B cell (primary cell): ENCODE measurements at regions not wholly inside any gene's neighbourhood (a gene's known extent, or its start where the extent isn't known, plus 50 kb on each side); places are given as distances from the start of the nearest gene placed in this dataset.

ENCODE experiments used
- ATAC-seq: fragments of 200-7000 bp; cut with Tn5 transposase; one replicate; pipeline ENCODE4 v1.10.0; 2021; ENCODE audit warnings: low read depth, mild to moderate bottlenecking, moderate number of reproducible peaks, moderate library complexity
- CTCF ChIA-PET: fragments of 350-600 bp; sonication (Branson Sonifier 250); formaldehyde crosslinking; loops from one replicate; lab custom pipeline; 2021; ENCODE audit warnings: antibody characterized with exemption, inconsistent platforms; lab: Charles Lee
- POLR2A ChIA-PET: fragments of 350-600 bp; sonication (Branson Sonifier 250); formaldehyde crosslinking; loops from one replicate; lab custom pipeline; 2021; ENCODE audit warnings: antibody characterized with exemption; lab: Charles Lee
- DNase-seq: peaks from one replicate; pipeline ENCODE4 v3.0.0; 2013
- H2AFZ ChIP-seq: 2 replicates; pipeline ENCODE4 v1.6.1; 2012; ENCODE audit warnings: mild to moderate bottlenecking, low read depth, low read length; ENCODE audit not compliant: insufficient read depth, poor library complexity, severe bottlenecking
- H3K27ac ChIP-seq, 2 donors: 1 replicate in 1 of 2; 2 replicates in 1 of 2; pipeline ENCODE4 v1.5.1; 2012 to 2013; ENCODE audit warnings: low read length in 2 of 2, mild to moderate bottlenecking in 2 of 2, moderate library complexity in 1 of 2
- H3K27me3 ChIP-seq, 4 experiments: fragments of 200-600 bp in 1 of 4; sonication (generic) in 1 of 4; replicated peaks in 1 of 4; 1 replicate in 2 of 4; 2 replicates in 2 of 4; pipeline versions ENCODE4 v1.6.1 to v1.7.0; 2013 to 2016; ENCODE audit warnings: low read length in 3 of 4, mild to moderate bottlenecking in 2 of 4, mixed read lengths in 1 of 4, moderate library complexity in 1 of 4; ENCODE audit not compliant: insufficient read depth in 4 of 4, control insufficient read depth in 3 of 4; ENCODE audit errors: control extremely low read depth in 1 of 4
- H3K36me3 ChIP-seq, 2 experiments: replicated peaks in 1 of 2; 1 replicate in 1 of 2; 2 replicates in 1 of 2; pipeline versions ENCODE4 v1.6.1 to v1.7.1; 2013; ENCODE audit warnings: low read length in 1 of 2; ENCODE audit not compliant: insufficient read depth in 2 of 2, control insufficient read depth in 1 of 2; ENCODE audit errors: control extremely low read depth in 1 of 2, extremely low read depth in 1 of 2
- H3K4me1 ChIP-seq, 2 donors: fragments of 200-600 bp in 1 of 2; sonication (generic) in 1 of 2; 1 replicate in 1 of 2; 2 replicates in 1 of 2; pipeline versions ENCODE4 v1.5.1 to v1.6.1; 2013 to 2017; ENCODE audit warnings: low read length in 2 of 2; ENCODE audit not compliant: control insufficient read depth in 2 of 2, insufficient read depth in 2 of 2
- H3K4me2 ChIP-seq: replicated peaks from 2 replicates; pipeline ENCODE3; 2012; ENCODE audit warnings: mild to moderate bottlenecking, low read depth, low read length; ENCODE audit not compliant: poor library complexity, severe bottlenecking
- H3K4me3 ChIP-seq, 5 experiments: fragments of 200-600 bp in 1 of 5; sonication (generic) in 1 of 5; 1 replicate in 3 of 5; 2 replicates in 2 of 5; pipeline versions ENCODE4 v1.5.1 to v1.7.0; 2011 to 2016; ENCODE audit warnings: low read length in 4 of 5, mild to moderate bottlenecking in 4 of 5, low read depth in 2 of 5, control low read depth in 1 of 5, moderate library complexity in 1 of 5; ENCODE audit not compliant: insufficient read depth in 1 of 5; ENCODE audit errors: control extremely low read depth in 1 of 5, extremely low read depth in 1 of 5
- H3K79me2 ChIP-seq: fragments of 200-600 bp; sonication (generic); one replicate; pipeline ENCODE4 v1.6.0; 2016; ENCODE audit warnings: low read length; ENCODE audit not compliant: control insufficient read depth, insufficient read depth
- H3K9ac ChIP-seq: fragments of 200-600 bp; sonication (generic); 2 replicates; pipeline ENCODE4 v1.6.1; 2017; ENCODE audit warnings: mild to moderate bottlenecking, low read length, moderate library complexity
- H3K9me3 ChIP-seq, 3 donors: one replicate each; pipeline versions ENCODE4 v1.6.1 to v1.7.1; 2013; ENCODE audit warnings: low read length in 2 of 3; ENCODE audit not compliant: control insufficient read depth in 2 of 3, insufficient read depth in 1 of 3; ENCODE audit errors: control extremely low read depth in 1 of 3
- H4K20me1 ChIP-seq: 2 replicates; pipeline ENCODE4 v1.6.0; 2012; ENCODE audit warnings: mild to moderate bottlenecking, low read length; ENCODE audit not compliant: insufficient read depth, control insufficient read depth, poor library complexity, severe bottlenecking
- H3K27ac Mint-ChIP-seq: one replicate; pipeline ENCODE4 v1.8.0; 2021; ENCODE audit warnings: mixed read lengths
- H3K27me3 Mint-ChIP-seq: one replicate; pipeline ENCODE4 v1.8.0; 2021; ENCODE audit warnings: mixed read lengths
- H3K4me1 Mint-ChIP-seq: one replicate; pipeline ENCODE4 v1.8.0; 2021; ENCODE audit warnings: mixed read lengths
- H3K4me3 Mint-ChIP-seq: one replicate; pipeline ENCODE4 v1.8.0; 2021; ENCODE audit warnings: mixed read lengths
- H3K9me3 Mint-ChIP-seq: one replicate; pipeline ENCODE4 v1.8.0; 2022; ENCODE audit warnings: mixed read lengths; ENCODE audit not compliant: insufficient read depth
- CTCF ChIP-seq: fragments of 200-600 bp; IDR thresholded peaks from one replicate; pipeline ENCODE4 v1.8.0; 2022; ENCODE audit warnings: antibody characterized with exemption, mild to moderate bottlenecking
- EZH2 ChIP-seq: IDR thresholded peaks from 2 replicates; pipeline ENCODE4 v1.6.1; 2012; ENCODE audit warnings: borderline replicate concordance, low read depth, mild to moderate bottlenecking, moderate library complexity, low read length; ENCODE audit not compliant: insufficient read depth, poor library complexity, severe bottlenecking
- WGBS: methylation state at CpG from one replicate; pipeline ENCODE4 v1.1.5; 2013; ENCODE audit warnings: missing lambda C conversion rate; ENCODE audit not compliant: insufficient coverage; 5-methylcytosine and 5-hydroxymethylcytosine counted together
- intact Hi-C: fragments of 100-400 bp; cut with micrococcal nuclease; formaldehyde crosslinking; loops from one replicate; pipeline ENCODE4 v1.10.0; 2022

- no peak for ATAC-seq
- H3K27ac ChIP-seq = no peak overlapping the region
- H3K79me2 ChIP-seq = no peaks in the 10 kb centered on the region
- H3K4me1 ChIP-seq = no peaks in the 10 kb centered on the region
- H3K4me3 ChIP-seq = no peak overlapping the region
- CTCF ChIA-PET = no interaction called here
- Mint-ChIP-seq H3K27me3 (no peaks in the 10 kb centered on the region), H3K27ac (no peak overlapping the region), H3K4me1 (no peaks in the 10 kb centered on the region), H3K4me3 (no peak overlapping the region), H3K9me3 (no peaks in the 10 kb centered on the region)
- no peak overlapping the region for H2AFZ ChIP-seq
- TF ChIP-seq EZH2 (no peak), CTCF (no peak)
- no peaks in the 10 kb centered on the region for H3K27me3 ChIP-seq
- peaks cover 0 to 2% (median 0%) of the 10 kb centered on the region in 3 donors for H3K9me3 ChIP-seq
- DNase-seq = no peak
- 80% methylated on average over 4 of the region's 4 CpGs for WGBS
- H3K36me3 ChIP-seq = no peaks in the 10 kb centered on the region
- intact Hi-C loops = no loop called here
- H3K4me2 ChIP-seq = no peak overlapping the region
- H3K9ac ChIP-seq = no peak overlapping the region
- POLR2A ChIA-PET = no interaction called here
- H4K20me1 ChIP-seq = no peaks in the 10 kb centered on the region
Measured at GRCh38 chr2:52334185-52334584, 1302.3 kb upstream of the NRXN1 start.

GRCh38 chr2:52327641-52328040, 1295.7 kb upstream of the NRXN1 start:
- TF ChIP-seq CTCF = no peak
- no peak for TF ChIP-seq EZH2
- H3K9me3 ChIP-seq = peaks cover 4 to 20% (median 8%) of the 10 kb centered on the region in 3 donors
- H3K4me1 Mint-ChIP-seq = no peaks in the 10 kb centered on the region
- no peak overlapping the region for H3K27ac Mint-ChIP-seq
- no peaks in the 10 kb centered on the region for H3K9me3 Mint-ChIP-seq
- H3K36me3 ChIP-seq = no peaks in the 10 kb centered on the region
- ATAC-seq (no peak), DNase-seq (no peak)
- H2AFZ ChIP-seq = no peak overlapping the region
- no peak overlapping the region for H3K9ac ChIP-seq
- WGBS = no CpG with 5 or more reads among the region's 2 CpGs
- H3K4me3 ChIP-seq = no peak overlapping the region
- H3K79me2 ChIP-seq = no peaks in the 10 kb centered on the region
- no peak overlapping the region for H3K27ac ChIP-seq
- intact Hi-C loops = no loop called here
- CTCF ChIA-PET = no interaction called here
- H3K4me3 Mint-ChIP-seq = no peak overlapping the region
- no peaks in the 10 kb centered on the region for H3K27me3 Mint-ChIP-seq
- POLR2A ChIA-PET = no interaction called here
- H3K27me3 ChIP-seq = no peaks in the 10 kb centered on the region
- H3K4me2 ChIP-seq = no peak overlapping the region
- H3K4me1 ChIP-seq = no peaks in the 10 kb centered on the region
- H4K20me1 ChIP-seq = no peaks in the 10 kb centered on the region
